Hepatocyte (in vitro differentiated cells): ENCODE measurements at regions not wholly inside any gene's neighbourhood (a gene's known extent, or its start where the extent isn't known, plus 50 kb on each side); places are given as distances from the start of the nearest gene placed in this dataset.

ENCODE experiments used
- EZH2 ChIP-seq: fragments of 200-600 bp; sonication (generic); IDR thresholded peaks from 2 replicates; pipeline ENCODE4 v1.6.1; 2016; ENCODE audit warnings: antibody characterized with exemption, mild to moderate bottlenecking, borderline replicate concordance
- EZH2phosphoT487 ChIP-seq: fragments of 200-600 bp; sonication (generic); IDR thresholded peaks from one replicate; pipeline ENCODE4 v1.6.1; 2018; ENCODE audit warnings: antibody characterized with exemption, mild to moderate bottlenecking, low read depth, moderate library complexity; ENCODE audit not compliant: unreplicated experiment, severe bottlenecking
- TF ChIP-seq, protein P1 (sequence below): fragments of 200-600 bp; sonication (generic); IDR thresholded peaks from 2 replicates; pipeline ENCODE4 v1.5.1; 2016; ENCODE audit warnings: antibody characterized with exemption, mild to moderate bottlenecking; ENCODE audit not compliant: poor library complexity

DNA sequence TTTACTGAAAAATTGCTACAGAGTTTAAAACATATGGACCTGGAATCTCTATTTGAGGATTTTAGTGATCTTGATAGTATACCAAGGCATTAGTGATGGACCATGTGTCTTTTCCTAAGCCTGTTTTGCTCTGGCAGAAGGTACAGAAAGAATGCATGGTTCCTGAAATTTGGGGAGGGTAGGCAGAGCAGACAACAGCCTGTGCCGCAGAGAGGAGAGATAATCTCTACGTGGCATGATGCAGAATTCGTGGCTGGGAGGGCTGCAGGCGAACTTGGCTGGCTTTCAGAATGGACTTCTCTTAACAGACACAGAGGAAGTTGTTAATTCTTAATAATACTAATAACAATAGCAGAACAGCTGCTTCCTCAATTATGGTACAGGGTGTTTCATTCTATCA lies 137.5 kb upstream of the FOXB1 start:
- TF ChIP-seq, protein P1, sequence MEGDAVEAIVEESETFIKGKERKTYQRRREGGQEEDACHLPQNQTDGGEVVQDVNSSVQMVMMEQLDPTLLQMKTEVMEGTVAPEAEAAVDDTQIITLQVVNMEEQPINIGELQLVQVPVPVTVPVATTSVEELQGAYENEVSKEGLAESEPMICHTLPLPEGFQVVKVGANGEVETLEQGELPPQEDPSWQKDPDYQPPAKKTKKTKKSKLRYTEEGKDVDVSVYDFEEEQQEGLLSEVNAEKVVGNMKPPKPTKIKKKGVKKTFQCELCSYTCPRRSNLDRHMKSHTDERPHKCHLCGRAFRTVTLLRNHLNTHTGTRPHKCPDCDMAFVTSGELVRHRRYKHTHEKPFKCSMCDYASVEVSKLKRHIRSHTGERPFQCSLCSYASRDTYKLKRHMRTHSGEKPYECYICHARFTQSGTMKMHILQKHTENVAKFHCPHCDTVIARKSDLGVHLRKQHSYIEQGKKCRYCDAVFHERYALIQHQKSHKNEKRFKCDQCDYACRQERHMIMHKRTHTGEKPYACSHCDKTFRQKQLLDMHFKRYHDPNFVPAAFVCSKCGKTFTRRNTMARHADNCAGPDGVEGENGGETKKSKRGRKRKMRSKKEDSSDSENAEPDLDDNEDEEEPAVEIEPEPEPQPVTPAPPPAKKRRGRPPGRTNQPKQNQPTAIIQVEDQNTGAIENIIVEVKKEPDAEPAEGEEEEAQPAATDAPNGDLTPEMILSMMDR, result no peak
- TF ChIP-seq EZH2, result no peak
- TF ChIP-seq EZH2phosphoT487, result no peak
